ENCODE measurements at regions not wholly inside any gene's neighbourhood (a gene's known extent, or its start where the extent isn't known, plus 50 kb on each side); places are given as distances from the start of the nearest gene placed in this dataset.

DNA sequence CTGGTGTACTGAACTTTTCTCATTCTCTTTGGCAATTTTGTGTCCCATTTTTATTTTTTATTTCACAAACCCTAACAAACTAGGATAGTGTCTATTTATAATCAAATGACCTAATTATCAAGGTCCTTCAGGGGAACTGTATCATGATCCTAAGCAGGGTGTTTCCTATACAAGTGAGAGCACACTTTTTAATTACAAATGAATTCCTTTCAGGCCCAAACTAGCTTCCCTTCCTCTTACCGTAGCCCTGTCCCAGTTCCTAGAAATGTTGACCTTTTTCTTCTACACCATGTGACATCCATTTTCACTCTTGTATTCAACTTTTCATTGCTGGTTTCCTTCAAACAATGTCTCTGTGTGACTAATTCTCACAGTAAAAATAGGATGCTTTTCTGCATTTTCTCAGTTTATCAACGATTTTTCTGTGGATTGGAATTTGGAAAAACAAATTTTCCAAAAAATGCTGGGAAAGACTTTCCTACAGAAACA lies 411.4 kb downstream of the CCDC91 start:
- DNase-seq = no peak

DNA sequence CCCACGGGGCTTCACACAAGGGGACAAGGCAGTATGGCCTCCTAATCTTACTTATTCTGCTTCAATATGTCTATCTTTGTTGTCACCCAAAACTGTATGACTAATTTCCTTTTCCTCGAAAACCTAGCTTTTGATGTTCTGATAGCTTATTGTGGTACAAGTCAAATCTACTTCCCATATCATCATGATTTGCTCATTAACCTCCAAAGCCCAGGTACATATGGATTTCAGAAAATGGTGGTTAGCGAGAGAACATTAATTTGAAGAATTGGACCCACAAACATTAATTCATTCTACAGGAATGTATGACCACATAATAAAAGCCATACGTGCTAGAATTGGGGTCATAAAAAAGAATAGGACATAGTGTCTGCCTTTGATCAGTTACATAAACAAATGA lies 412.5 kb downstream of the CCDC91 start:
- no peak for DNase-seq

DNA sequence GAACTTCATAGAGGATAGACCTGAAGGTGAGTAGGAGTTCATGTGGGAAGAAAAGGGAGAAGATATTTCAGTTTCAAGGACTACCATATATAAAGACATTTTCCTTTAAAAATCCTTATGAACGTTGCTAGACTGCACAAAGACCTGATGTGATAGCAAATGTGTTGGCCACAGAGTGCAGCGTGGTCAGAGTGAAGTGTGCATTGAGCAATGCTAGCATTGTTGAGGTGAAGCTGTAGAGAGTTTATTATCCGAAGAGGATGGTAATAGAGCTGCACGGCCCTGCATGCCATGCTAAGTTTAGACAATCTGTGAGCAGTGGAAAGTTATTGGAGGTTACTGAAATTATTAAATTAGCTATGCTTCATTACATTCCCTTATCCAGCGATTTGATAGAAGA lies 413.0 kb downstream of the CCDC91 start:
- no peak for DNase-seq

DNA sequence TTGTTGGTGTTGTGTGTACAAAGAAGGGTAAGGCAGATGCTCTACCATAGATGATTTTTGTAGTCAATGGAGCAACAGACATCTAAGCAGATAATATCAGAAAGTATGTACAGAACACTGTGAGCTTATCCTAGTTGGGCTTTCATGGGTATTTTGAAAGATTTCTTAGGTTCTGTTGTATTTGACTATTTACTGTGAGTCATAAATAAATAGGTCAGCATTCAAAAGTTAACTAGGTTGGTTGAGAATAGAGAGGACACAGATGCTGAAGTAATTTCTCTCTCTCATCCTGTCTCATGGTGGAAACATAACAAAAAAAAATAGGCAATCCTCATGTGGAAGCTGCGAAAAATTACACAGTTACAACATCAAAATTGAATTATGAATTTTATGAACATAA lies 413.5 kb downstream of the CCDC91 start:
- DNase-seq = no peak

DNA sequence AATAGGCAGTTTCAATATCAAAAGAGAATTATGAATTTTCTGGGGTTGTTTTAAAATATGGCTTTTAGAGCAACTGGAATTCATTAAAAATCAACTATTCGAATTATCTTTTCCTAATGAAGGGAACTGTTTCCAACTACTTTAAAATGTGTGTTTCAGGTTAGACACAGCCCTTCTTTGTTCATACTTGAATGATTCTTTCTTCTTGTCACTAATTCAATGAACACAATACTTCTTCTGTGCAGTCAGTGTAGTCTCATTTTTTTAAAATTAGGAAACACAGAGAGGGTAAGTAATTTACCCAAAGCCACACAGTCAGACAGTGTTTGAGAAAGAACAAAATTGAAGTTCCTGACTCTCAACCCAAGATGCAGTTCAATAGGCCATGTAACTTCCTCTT lies 414.0 kb downstream of the CCDC91 start:
- DNase-seq = no peak

DNA sequence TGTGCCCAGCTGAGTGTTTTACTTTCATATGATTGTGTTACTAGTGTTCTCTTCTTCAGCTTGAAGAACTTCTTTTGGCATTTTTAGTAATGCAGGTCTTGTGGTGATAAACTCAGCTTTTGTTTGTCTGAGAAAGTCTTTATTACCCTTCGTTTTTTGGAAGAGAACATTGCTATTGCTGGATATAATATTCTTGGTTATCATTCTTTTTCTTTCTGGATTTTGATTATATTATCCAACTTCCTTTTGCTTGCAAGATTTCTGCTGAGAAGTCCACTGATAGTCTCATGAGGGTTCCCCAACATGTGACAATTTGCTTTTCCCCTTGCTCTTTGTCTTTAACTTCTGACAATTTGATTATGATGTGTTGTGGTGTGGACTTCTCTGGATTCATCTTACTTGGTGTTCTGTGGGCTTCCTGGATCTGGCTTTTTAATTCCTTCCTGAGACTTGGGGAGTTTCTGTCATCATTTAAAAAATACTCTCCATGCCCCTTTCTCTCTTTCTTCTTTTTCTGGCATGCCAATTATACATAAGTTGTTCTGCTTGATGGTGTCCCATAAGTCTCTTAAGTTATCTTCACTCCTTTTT lies 416.8 kb downstream of the CCDC91 start:
- no peak for DNase-seq

DNA sequence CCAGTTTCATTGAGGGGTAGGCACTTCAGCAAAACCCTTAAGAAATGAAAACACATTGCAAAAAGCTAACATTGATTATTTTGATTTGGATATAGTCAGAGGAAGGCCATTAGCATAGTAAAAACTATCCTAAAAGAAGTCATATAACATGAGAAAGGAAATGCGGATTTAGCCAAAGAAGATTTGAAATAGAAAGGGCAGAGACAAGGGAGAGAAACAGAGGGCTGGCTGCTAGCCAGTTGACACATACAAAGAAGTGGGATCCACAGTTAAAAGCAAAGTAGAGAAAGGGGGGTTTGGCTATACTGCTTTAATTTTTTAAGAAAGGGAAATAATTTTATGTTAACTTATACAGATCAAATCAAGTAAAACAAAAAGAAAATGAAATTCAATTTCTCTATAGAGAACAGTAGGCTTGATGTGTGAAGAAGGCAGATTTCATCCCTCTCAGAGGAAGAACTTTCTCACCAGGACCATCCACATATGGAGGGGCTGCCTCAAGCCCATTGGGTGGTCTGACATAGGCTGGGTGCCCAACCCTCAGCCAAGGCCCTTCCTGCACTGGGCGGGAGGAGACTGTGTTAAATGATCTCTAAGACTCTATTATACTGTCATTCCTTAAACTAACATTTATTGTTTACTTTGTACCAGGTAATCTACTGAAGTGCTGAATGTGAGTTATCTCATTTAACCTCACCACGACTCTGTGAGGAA lies 420.3 kb downstream of the CCDC91 start:
- no peak for DNase-seq

DNA sequence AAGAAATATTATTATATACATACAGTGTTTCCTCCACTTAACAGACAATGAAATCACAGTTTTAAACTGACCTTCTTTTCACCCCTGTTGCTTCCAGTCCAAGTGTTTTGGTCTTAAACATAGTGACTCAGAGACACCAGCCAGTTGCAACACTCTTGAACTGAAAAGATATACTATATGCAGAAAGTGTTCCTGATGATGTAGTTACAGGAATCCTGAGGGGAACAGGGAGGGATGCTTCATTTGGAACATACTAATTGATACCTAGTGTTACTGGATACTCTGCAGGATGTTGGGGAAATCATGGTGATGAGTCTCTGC lies 420.8 kb downstream of the CCDC91 start:
- DNase-seq = peak; percentile 59

DNA sequence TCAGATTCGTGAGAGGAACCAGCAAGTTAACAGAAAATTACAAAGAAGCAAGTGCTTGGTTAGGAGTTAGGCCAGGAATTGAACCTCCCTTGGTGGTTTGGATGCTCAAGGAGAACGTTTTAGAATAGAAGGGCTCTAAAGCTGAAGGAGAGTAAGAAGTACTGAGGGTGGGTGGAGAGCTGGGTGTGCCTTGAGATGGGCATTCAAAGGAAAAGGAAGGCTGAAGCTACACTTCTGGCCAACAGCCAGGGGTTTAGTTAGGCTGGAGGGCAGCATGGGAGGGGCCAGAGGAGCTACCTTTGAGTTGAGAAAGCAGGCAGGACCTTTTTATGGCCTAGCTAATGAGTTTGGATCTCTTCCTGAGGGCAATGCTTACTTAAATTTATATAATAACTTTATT lies 421.2 kb downstream of the CCDC91 start:
- DNase-seq = no peak

DNA sequence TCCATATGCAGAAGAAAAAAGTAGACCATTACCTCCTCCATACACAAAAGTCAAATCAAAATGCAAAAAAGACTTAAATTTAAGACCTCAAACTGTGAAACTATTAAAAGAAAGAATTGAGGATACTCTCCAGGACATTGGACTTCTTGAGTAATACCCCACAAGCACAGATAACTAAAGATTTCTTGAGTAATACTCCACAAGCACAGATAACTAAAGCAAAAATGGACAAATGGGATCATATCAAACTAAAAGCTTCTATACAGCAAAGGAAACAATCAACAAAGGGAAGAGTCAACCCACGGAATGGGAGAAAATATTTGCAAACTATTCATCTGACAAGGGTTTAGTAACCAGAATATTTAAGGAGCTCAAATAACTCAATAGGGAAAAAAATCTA lies 427.9 kb downstream of the CCDC91 start:
- no peak for DNase-seq

DNA sequence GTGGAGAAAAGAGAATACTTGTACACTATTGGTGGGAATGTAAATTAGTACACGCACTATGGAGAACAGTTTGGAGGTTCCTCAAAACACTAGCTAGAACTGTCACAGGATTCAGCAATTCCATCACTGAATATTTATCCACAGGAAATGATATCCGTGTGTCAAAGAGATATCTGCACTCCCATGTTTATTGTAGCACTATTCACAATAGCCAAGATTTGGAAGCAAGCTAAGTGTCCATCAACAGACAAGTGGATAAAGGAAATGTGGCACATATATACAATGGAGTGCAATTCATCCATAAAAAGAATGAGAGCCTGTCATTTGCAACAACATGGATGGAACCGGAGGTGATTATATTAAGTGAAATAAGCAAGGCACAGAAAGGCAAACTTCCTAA lies 428.5 kb downstream of the CCDC91 start:
- DNase-seq = no peak

DNA sequence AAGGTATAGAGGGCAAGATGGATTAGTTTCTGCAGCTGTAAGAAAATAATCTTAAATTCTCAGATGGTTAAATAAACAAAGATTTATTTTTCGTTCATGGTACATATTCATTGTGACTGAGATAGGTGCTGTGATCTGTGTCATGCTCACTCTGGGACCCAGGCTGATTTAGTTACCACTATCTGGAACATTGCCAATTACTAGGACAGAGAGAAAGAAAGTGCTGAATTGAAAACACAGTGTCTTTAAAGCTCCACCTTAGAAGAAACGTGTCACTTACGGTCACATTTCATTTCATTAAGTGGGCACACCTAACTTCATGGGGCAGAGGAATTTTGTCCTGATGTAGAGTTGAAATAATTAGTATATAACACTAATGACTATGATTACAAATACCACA lies 430.0 kb downstream of the CCDC91 start:
- no peak for DNase-seq

DNA sequence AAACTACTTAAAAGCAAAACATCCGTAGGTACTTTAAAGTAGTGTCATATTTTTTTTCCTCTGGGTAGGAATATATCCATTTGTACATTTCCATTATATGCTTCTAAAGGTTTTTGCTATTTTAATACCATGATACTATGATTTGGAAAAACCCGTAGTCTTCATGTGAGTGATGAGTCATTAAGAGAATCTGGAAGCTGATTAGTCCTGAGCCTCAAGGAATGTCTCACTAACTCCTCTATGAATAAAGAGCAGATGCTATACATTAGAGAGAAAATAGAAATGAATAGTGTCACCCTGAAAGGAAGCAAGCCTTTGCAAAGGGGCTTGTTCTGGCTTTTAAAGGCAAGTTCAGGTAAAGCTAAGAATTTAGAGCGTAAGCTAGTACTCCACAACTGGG lies 432.1 kb downstream of the CCDC91 start:
- DNase-seq = no peak

DNA sequence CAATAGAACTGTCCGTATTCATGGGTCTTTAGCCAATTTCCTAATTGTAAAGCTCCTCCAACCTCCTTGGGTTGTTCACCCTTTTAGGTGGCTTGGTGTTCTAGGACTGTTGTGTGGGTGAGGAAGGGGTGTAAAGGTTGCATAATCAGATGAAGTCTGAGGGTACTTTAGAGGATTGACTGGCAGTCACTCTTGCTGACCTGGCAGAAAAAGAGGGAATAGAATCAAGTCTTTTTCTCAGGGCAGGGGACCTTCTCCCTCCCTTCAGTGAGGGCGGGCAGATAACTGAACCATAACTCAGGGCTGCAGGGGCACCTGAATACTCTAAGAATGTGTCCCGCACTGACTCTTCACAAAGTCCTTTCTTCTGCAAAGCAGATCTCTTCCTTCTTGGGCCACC lies 436.2 kb downstream of the CCDC91 start:
- DNase-seq = no peak

DNA sequence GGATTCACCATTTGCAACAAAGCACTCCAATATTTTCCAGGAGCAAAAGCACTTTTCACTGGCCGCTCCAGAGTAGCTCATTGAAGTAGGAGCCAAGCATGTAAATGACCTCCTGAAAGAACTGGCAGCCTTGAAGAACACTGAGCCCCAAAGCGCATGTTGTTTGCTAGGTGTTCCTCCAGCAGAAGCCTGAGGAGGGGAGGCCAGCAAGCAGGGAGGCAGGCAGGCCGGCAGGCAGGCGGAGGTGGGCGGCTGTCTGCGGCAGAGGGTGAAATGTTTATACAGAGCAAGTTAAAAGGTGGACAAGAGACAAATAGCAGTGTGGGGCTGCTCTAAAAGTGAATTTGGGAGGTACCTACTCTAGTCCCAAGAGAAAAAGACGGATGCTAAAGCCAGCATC lies 439.4 kb downstream of the CCDC91 start:
- DNase-seq = no peak

DNA sequence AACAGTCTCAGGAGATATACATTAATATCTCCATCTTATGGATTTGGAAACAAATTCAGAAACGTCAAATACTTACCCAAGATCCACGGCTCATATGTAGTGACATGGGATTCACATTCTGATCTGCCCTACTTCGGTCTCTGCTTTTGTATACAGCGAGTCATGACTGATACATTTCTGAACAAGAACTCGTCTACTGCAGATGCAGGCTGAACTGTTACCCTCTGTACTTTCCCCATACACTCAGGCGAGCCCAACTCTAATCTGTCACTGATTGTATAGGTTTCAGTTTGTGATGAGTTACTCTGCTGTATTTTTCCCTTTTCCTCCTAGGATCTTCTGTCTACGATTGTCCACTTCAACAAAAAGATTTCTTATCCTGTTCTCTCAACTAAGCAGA lies 441.6 kb downstream of the CCDC91 start:
- DNase-seq = no peak

DNA sequence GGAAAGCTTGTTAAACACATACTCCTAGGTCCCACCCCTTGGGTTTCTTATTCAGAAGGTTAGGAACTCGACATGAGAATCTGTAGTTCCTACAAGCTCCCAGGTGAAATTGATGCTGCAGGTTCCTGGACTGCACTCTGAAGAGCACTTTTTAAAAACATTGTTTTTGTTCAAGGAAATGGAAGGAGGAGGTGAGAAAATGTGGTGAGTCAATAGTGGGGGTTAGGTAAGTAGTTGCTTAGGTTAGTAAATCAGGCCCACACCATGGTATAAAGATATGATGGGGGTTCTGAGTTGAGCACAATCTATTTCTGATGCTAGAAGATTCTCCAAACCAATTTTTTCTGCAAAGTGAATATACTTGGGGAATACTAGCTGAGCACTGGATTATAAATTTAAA lies 450.3 kb downstream of the CCDC91 start:
- no peak for DNase-seq

DNA sequence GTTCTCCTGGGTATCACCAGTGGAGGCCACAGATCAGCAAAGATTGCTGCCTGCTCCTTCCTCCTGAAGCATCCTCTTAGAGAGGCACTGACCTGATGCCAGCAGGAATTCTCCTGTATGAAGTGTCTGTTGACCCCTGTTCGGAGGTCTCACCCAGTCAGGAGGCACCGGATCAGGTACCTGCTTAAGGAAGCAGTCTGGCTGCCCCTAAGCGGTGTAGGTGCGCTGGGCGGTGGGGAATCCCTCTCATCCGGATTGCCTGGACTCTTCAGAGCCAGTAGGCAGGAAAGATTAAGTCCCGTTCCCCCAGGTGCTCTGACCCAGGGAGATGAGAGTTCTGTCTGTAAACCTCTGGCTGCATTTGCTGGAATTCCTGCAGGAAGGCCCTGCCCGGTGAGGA lies 455.2 kb downstream of the CCDC91 start:
- no peak for DNase-seq

DNA sequence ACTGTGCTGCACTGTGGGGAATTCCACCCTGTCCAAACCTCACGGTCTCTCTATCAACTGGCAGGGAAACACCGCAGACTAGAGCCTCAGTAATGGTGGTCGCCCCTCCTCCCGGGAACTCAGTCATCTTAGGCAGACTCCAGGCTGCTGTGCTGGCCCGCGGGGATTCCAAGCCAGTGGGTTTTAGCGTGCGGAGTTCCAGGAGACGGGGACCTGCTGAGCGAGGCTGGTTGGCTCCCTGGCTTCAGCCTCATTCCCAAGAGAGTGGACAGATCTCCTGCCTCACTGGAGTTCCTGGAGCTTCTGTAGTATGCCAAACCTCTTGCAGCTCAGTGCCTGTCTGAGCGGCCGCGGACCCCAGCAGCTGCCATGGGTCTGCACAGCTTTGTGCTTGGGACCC lies 455.6 kb downstream of the CCDC91 start:
- no peak for DNase-seq

DNA sequence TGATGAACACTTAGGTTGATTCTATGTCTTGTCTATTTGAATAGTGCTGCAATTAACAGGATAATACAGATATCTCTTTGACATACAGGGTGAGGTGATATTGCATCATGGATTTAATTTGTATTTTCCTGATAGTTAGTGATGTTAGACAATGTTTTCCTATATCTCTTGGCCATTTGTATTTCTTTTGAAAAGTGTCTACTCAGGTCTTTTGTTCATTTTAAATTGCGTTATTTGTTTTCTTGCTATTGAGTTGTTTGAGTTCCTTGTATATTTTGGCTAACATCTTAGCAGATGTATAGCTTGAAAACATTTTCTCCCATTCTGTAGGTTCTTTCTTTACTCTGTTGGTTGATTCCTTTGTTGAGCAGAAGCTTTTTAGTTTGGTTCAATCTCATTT lies 460.6 kb downstream of the CCDC91 start:
- no peak for DNase-seq

DNA sequence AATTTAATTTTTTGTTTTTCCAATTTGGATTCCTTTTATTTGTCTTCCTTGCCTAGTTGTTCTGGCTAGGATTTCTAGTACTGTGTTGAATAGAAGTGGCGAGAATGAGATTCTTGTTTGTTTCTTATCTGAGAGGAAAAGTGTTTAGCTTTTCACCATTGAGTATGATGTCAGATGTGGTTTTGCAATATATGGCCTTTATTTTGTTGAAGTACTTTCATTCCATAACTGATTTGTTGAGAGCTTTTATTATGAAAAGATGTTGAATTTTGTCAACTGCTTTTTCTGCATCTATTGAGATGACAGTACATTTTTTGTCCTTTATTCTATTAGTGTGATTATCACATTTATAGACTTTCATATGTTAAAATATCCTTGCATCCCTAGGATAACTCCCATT lies 462.0 kb downstream of the CCDC91 start:
- DNase-seq = no peak

DNA sequence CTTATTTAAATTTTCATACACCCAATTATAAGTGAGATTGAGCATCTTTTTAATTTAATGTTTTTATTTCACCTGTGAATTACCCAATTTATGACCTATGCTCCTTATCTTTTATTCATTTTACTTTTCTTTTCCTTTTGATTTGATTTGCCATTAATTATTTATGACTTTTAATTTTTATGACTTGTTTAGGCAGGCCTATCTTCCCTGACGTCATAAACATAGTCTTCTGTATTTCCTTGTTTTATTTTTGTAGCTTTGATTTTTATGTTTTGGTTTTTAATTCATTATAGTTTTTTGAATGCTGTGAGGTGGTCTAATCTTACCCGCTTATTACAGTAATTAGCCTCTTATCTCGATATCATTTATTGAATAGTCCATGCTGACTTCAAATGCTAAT lies 467.1 kb upstream of the FAR2 start:
- no peak for DNase-seq

DNA sequence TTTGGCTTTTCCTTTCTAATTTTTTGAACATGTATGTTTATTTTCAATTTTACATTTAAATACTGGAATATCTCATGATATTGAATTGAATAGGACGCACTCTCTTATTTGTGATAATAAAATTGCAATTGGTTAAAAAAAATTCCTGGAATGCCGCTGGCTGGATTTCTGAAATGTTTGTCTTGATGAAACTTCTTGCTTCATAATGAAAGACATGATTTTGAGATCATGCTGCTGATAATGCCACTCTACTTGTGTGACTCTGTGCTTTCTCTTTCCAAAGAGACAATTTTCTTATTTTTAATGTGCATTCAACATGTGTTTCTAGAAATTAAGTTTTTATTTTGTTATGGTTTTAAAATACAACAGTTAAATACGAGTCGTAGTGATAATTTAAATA lies 465.7 kb upstream of the FAR2 start:
- DNase-seq = no peak

DNA sequence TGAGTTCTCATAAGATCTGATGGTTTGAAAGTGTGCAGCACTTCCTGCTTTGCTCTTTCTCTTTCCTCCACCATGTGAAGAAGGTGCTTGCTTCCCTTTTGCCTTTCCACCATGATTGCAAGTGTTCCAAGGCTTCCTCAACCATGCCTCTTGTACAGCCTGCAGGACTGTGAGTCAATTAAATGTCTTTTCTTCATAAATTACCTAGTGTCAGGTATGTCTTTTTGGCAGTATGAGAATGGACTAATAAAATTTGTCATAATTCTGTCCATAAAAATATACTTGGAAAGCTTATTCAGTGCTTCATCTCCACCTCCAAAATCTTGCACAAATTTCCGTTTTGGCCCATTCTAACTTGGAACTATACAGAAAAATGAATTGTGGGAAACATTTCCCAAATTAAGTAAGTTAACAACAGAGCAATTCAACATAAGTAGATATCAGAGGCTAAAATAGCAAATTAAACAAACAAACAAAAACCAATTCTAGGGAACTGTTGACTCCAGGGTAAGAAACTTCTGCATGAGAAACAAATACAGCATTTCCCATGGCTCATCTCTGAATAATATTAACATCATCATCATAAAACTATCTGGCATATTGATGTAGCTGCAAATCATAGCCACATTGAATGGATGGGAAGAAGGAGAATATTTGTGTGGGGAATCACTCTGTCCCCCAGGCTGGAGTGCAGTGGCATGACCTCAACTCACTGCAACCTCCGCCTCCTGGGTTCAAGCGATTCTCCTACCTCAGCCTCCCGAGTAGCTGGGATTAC lies 459.5 kb upstream of the FAR2 start:
- DNase-seq = no peak
